Uterus (tissue), 2 donors: ENCODE measurements at regions not wholly inside any gene's neighbourhood (a gene's known extent, or its start where the extent isn't known, plus 50 kb on each side); places are given as distances from the start of the nearest gene placed in this dataset.

Source experiments
- CTCF ChIP-seq, 4 experiments: fragments of 200-600 bp in 2 of 4; fragments of 450-650 bp in 2 of 4; sonication (generic) in 2 of 4; IDR thresholded peaks; one replicate each; pipeline ENCODE4 v1.5.1; 2016 to 2019; ENCODE audit warnings: antibody characterized with exemption in 4 of 4, mild to moderate bottlenecking in 2 of 4, moderate library complexity in 1 of 4
- POLR2A ChIP-seq, 2 donors: fragments of 450-650 bp; IDR thresholded peaks; one replicate each; pipeline ENCODE4 v1.6.1; 2016; ENCODE audit warnings: antibody characterized with exemption in 2 of 2, mild to moderate bottlenecking in 1 of 2, moderate library complexity in 1 of 2

- TF ChIP-seq POLR2A (IDR thresholded peaks at IDR 0.05) (no peak), CTCF (IDR thresholded peaks at IDR 0.05) (no peak)
These were observed 64.8 kb upstream of the FGF10 start for GRCh38 chr5:44454002-44454401.
